Suprapubic skin (tissue), 4 donors: ENCODE measurements at regions not wholly inside any gene's neighbourhood (a gene's known extent, or its start where the extent isn't known, plus 50 kb on each side); places are given as distances from the start of the nearest gene placed in this dataset.

Experiments used
- POLR2A ChIP-seq, 2 donors: fragments of 450-650 bp; IDR thresholded peaks; one replicate each; pipeline ENCODE4 v1.6.1; 2017; ENCODE audit warnings: antibody characterized with exemption in 2 of 2, mild to moderate bottlenecking in 2 of 2, moderate library complexity in 2 of 2
- POLR2AphosphoS5 ChIP-seq, 3 donors: sonication (generic); formaldehyde crosslinking; IDR thresholded peaks; one replicate each; pipeline ENCODE4 v1.6.1; 2017; ENCODE audit warnings: antibody characterized with exemption in 3 of 3

DNA sequence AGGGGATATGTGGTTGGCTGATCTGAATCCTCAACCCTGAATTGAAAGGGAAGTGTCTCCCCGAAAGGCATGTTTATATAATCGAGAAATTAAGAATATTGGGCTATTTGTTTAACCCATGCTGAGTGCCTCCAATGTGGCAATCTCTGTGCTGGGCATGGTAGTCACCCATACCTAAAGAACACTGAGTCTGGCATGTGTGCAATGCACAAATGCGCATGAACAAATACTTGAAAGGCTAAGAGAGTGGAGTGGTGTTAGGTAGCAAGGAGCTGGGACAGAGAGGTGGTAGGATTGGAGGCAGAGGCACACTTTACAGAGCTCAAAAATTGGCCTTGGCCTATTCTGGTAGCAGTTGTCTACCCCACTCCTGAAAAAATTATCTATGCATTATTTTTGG is 645.1 kb upstream of the FAM98A start:
- no peak for TF ChIP-seq POLR2A (IDR thresholded peaks at IDR 0.05)
- no peak for TF ChIP-seq POLR2AphosphoS5 (IDR thresholded peaks at IDR 0.05)
